ENCODE measurements at regions not wholly inside any gene's neighbourhood (a gene's known extent, or its start where the extent isn't known, plus 50 kb on each side); places are given as distances from the start of the nearest gene placed in this dataset.

- Histone ChIP-seq H3K27ac (no peak overlapping the region), H3K4me3 (no peak overlapping the region)
- TF ChIP-seq CTCF (IDR thresholded peaks at IDR 0.05) = no peak
- no peak for DNase-seq (ENCODE audit: low spot score)
Observed at GRCh38 chr10:35797187-35797586, 155.1 kb upstream of the FZD8 start.

GRCh38 chr10:35795131-35795824, 153.2 kb upstream of the FZD8 start:
- no peak for TF ChIP-seq CTCF (IDR thresholded peaks at IDR 0.05)
- no peak for DNase-seq (ENCODE audit: low spot score)
- Histone ChIP-seq H3K27ac (no peak overlapping the region), H3K4me3 (no peak overlapping the region)

GRCh38 chr10:35794703-35795102, 152.6 kb upstream of the FZD8 start:
- DNase-seq (ENCODE audit: low spot score) = no peak
- H3K27ac ChIP-seq = no peak overlapping the region
- H3K4me3 ChIP-seq = no peak overlapping the region
- no peak for TF ChIP-seq CTCF (IDR thresholded peaks at IDR 0.05)

GRCh38 chr10:35792291-35792690, 150.2 kb upstream of the FZD8 start:
- no peak for TF ChIP-seq CTCF (IDR thresholded peaks at IDR 0.05)
- Histone ChIP-seq H3K4me3 (no peak overlapping the region), H3K27ac (no peak overlapping the region)
- no peak for DNase-seq (ENCODE audit: low spot score)

- no peak for DNase-seq (ENCODE audit: low spot score)
- TF ChIP-seq CTCF (IDR thresholded peaks at IDR 0.05) = no peak
- no peak overlapping the region for H3K4me3 ChIP-seq
- H3K27ac ChIP-seq = no peak overlapping the region
Observed at GRCh38 chr10:35789996-35790395, 147.9 kb upstream of the FZD8 start.

GRCh38 chr10:35784751-35785150, 142.7 kb upstream of the FZD8 start:
- H3K27ac ChIP-seq = no peak overlapping the region
- no peak overlapping the region for H3K4me3 ChIP-seq
- no peak for TF ChIP-seq CTCF (IDR thresholded peaks at IDR 0.05)
- DNase-seq (ENCODE audit: low spot score) = no peak

GRCh38 chr10:35783305-35783838, 141.3 kb upstream of the FZD8 start:
- H3K27ac ChIP-seq = no peak overlapping the region
- no peak overlapping the region for H3K4me3 ChIP-seq
- no peak for DNase-seq (ENCODE audit: low spot score)
- TF ChIP-seq CTCF (IDR thresholded peaks at IDR 0.05) = no peak
